CD4-positive, alpha-beta T cell treated with Interleukin-15 for 1 hour (primary cell): ENCODE measurements at regions not wholly inside any gene's neighbourhood (a gene's known extent, or its start where the extent isn't known, plus 50 kb on each side); places are given as distances from the start of the nearest gene placed in this dataset.
"Not testable (repeated sequence)": the region's sequence is repeated elsewhere in the genome, so short reads cannot be mapped to it uniquely, and the experiment has no call there.

Experiments used
- DNase-seq: peaks from one replicate; pipeline ENCODE4 v3.0.0-alpha.2; 2020

- DNase-seq = no peak
Measured at GRCh38 chr18:61676773-61677434, 215.9 kb downstream of the RNF152 start.

- DNase-seq = no peak
Measured at GRCh38 chr18:61669320-61669719, 223.5 kb downstream of the RNF152 start.

GRCh38 chr18:61666876-61667590 is 225.8 kb downstream of the RNF152 start:
- DNase-seq = no peak

- no peak for DNase-seq
Measured at GRCh38 chr18:61664419-61665084, 228.3 kb downstream of the RNF152 start.

- DNase-seq = no peak
Measured at GRCh38 chr18:61662726-61663125, 230.1 kb downstream of the RNF152 start.

GRCh38 chr18:61658431-61658830 is 234.4 kb downstream of the RNF152 start:
- DNase-seq = no peak

- DNase-seq = no peak
Measured at GRCh38 chr18:61657066-61657732, 235.6 kb downstream of the RNF152 start.

GRCh38 chr18:61655630-61656029 is 237.2 kb downstream of the RNF152 start:
- no peak for DNase-seq

GRCh38 chr18:61653823-61654551 is 238.8 kb downstream of the RNF152 start:
- no peak for DNase-seq

GRCh38 chr18:61651880-61652268 is 240.9 kb downstream of the RNF152 start:
- no peak for DNase-seq

- DNase-seq = no peak
Measured at GRCh38 chr18:61651145-61651879, 241.5 kb downstream of the RNF152 start.

GRCh38 chr18:61643884-61644647 is 248.7 kb downstream of the RNF152 start:
- DNase-seq = no peak

- DNase-seq = no peak
Measured at GRCh38 chr18:61639886-61640285, 252.9 kb downstream of the RNF152 start.

GRCh38 chr18:61637905-61638595 is 254.8 kb downstream of the RNF152 start:
- DNase-seq = no peak

GRCh38 chr18:61637319-61637718 is 255.5 kb downstream of the RNF152 start:
- no peak for DNase-seq

- DNase-seq = no peak
Measured at GRCh38 chr18:61635901-61636528, 256.8 kb downstream of the RNF152 start.

GRCh38 chr18:61628085-61628484 is 264.7 kb downstream of the RNF152 start:
- DNase-seq = no peak

- not testable (repeated sequence) for DNase-seq
Measured at GRCh38 chr18:61624631-61625030, 268.2 kb downstream of the RNF152 start.

GRCh38 chr18:61619783-61620182 is 273.0 kb downstream of the RNF152 start:
- DNase-seq = no peak

- no peak for DNase-seq
Measured at GRCh38 chr18:61618816-61619215, 274.0 kb downstream of the RNF152 start.
